Activated CD8-positive, alpha-beta memory T cell treated with anti-CD3 and anti-CD28 coated beads, Interleukin-2, amount 50 U/mL, for 4 hours (primary cell): ENCODE measurements at regions not wholly inside any gene's neighbourhood (a gene's known extent, or its start where the extent isn't known, plus 50 kb on each side); places are given as distances from the start of the nearest gene placed in this dataset.
"Not testable (repeated sequence)": the region's sequence is repeated elsewhere in the genome, so short reads cannot be mapped to it uniquely, and the experiment has no call there.

Source experiments
- DNase-seq: peaks from one replicate; pipeline ENCODE4 v3.0.0-alpha.2; 2020

DNA sequence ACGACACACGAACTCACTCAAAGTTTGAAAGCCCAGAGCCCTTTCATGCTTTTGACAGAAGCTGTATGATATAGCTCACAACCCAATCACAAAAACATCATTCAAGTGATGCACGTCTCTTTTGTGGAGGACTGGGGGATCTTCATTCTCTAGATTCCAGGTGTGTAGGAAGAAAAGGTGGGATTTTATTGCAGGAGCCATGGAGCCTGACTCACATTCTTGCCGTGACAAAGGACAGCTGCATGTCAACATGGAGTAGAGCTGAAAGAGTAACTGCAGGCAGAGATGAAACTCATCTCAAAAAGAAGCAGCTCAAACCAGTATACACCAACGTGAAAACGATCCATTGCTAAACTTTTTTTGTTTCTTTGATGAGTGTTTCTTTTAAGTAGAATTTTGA, 50.9 kb upstream of the PDE1A start:
- DNase-seq, result no peak

DNA sequence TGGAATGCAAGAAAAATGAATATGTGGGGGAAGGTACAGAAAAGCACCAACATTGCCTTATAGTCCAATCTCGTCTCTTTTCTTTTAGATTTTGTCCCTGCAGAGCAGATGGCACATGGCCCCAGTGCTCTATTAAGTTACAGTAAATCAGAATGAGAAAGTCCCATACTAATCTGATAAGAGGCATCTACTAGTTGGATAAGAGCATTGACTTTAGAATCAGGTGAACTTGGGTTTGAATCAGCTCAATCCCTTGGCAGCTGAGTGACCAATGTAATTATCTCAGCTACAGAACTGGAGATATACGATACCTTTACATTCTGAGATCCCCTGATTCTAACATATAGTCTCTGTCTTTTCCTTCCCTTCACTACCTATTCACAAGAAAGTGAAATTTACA, 54.8 kb upstream of the PDE1A start:
- DNase-seq, result no peak

DNA sequence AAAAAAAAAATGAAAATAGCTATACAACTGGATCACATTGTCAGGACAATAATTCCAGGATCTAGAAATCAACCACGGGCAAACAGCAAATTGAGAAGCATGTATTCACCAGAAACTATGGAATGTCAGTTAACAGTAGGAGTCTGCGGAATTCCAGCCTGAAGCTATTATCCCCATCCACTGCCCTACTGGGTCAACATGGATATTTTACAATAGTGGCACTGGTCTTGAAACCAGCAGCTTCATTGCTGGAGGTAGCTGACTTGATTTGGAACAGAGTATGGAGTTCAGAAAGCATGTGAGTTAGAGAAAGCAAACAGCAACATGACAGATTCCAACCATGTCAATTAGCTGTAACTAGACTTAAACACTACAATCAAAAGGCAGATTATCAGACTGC, 55.7 kb upstream of the PDE1A start:
- no peak for DNase-seq

DNA sequence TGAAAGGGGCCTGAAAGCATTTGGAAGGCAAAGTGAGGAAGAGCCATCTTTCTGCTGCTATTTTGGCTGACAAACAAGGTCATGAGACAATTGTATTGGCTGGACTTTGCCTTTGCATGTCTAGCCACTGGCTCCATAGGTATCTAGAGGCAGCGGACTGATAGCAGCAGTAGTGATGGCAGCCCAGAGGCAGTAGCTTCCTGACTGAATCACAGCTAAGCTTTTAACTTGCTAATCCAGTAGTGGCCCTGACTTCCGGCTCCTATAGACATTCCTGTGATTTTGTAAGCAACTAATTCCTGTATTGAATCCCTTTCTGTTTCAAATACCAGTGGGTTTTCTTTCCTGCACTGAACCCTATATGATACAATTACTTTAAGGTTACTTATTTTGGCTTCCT, 69.8 kb upstream of the PDE1A start:
- DNase-seq, result no peak

DNA sequence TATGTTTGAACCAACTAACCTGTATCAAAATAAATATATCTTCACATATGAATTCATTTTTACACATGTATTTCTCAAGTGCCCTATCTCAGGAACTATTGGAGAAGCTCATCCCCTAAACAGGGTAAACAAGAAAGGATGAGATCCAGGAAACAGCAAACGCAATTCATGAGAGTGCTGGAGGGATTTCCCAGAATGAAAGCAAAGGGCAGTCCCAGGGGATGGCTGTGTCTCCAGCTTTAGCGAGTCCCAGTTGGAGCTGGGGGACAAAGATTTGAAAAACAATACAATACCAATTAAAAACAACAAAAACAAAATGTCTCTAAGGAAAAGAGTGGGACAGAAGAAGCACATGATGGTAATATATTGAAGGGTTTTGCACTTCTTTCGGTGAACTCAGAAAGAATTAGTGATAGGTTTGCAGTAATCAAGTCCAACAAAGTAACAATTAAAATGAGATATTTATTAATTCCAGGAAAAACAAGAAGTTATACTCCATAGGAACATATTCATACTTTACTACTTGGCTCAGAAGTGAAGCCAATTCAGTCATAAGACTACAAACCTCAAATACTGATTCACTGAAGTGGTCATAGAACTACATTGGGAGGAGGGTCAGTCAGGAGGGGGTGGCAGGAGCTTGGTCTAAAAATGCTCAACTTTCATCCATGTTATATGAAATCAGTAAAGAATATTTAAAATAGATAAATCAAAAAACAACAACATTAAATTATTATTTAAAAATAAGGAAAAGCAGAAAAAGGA, 73.1 kb upstream of the PDE1A start:
- no peak for DNase-seq

DNA sequence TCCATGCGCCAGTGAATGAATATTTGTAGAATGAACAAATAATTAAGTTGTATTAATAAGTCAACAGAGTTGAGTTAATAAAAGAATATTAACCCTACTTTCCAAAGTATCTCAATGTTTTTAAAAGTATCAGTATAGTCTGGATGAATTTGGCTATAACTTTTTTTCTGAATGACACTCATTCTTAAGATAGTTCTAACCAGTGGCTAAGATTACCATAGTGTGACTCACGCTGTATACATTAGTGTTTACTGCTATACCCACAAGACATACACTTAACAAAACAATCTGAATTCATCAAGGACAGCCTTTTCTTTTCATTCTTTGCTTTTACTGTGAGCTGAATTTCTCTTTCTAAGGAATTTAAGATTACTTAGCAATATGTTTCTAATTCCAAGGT, 77.0 kb upstream of the PDE1A start:
- DNase-seq, result no peak

DNA sequence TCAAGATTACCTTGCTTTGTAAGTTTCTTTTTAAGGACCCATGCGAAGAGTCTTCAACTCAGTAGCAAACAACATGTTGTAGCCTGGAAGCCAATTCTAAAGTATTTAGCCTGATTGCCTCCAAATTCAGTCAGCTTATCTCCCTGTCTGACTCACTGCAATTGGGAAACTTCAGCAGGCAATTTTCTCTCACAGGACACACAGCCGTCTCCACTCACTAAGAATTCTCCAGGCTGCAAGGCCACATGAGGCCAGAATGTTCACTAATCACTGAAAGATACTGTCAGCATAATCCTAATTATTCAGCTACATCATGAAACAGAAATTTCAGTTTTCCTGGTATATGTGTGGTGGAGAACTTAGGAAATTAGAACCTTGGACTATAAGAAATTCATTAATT, 78.1 kb upstream of the PDE1A start:
- no peak for DNase-seq

DNA sequence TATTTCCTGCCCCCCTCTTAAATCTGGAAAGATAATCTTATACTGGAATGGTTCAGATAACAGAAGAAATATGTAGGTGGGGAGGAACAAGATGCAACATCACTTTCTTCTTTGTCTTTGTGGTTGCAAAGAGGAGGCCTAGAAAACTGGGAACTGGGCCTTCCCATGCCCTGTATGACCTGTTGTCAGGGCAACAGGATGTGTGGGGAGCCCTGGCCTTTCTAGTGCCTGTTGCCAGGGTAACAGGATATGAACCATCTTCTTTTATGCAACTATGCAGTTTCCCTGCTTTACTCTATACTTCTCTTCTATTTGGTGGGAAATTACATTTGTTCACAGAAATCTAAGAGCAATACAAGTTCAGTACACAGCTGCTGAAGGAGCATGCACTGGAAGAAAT, 79.8 kb upstream of the PDE1A start:
- DNase-seq, result no peak

DNA sequence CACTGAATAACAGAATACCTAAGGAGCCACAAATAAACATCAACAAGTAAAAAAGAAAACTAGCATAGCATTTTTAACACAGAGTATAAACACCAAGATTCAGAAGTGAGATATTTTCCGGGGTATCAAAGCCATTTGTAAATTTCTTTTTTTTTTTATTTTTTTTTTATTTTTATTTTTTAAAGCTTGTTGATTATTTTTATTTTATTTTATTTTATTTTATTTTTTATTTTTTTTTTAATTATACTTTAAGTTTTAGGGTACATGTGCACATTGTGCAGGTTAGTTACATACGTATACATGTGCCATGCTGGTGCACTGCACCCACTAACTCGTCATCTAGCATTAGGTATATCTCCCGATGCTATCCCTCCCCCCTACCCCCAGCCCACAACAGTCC, 81.7 kb upstream of the PDE1A start:
- DNase-seq, result not testable (repeated sequence)

DNA sequence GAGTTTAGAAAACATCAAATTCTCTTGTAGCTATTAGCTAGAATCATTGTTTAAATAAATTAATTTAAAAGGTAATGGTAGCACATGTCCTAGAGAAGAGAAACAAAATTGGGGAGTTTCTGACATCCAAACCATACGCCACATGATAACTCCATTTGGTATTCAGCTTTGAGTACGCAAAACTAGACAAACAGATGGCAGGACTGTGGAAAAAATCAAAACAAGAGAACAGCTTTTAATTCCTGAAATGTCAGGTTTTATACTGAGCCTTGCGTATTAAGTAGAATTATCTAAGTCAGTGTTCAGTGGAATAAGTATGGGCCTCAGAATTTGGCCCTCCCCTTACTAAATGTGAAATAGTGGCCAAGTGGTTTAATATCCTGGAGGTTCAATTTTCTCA, 82.4 kb upstream of the PDE1A start:
- DNase-seq, result no peak

DNA sequence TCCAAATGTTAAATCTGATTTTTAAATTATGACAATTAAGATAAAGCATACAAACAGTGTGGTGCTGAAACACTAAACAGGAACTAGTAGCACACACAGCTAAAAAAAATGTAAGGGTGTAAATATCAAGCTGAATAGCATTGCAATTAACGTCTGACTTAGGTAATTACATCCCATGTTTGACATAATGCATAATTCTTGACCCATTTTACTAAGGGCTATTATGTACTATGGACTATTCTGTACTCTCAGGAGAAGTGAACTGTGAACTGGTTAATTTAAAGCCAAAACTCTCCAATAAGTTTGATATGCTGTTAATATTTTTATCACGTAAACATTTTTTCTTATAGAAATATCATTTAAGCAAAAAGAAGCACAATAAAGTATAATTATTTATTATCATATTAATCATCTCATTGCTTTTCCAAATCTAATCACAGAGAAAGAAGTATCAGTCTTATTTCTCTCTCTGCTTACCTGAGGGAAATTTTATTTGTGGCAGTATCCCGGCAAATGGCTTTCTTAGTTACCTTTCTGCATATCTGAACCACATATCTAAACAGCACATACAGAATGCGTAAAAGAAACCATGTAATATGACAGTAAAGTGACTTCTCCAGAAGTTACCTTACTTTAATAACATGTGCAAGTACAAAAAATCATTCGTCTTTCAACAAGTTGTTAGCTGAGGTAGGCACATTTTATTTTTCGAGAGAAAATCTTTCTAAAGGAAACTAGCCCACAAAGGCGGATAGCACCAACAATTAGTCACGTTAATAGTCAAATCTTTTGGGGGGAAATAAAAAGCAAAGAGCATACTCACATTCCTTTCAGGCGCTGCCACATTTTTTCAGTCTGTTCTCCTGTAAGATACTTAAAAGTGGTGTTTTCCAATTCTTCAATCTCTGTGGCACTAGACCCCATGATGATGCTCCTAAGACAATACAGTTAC, 94.9 kb upstream of the PDE1A start:
- DNase-seq, result no peak

DNA sequence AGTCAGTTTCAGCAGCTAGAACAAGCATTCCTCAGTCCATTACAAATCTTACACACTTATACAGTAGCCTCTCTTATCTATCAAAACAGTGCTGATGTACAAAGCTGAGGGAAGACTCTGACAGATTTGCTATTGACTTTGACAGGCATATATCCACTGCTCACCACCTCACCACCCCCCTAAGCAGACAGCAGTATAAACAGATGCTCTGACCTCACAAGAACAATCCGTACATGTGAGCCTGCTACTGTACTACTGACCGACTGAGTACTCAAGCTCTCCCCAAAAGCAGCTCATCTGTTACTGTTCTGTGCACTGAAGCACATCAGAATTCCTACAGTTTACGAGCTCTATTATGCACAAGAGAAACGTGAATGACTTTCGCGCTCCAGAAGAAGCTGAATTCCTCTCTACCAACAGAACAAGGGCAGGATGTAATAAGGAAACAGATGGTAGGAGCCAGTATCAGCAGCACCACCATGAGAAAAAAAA, 95.6 kb upstream of the PDE1A start:
- DNase-seq, result no peak

DNA sequence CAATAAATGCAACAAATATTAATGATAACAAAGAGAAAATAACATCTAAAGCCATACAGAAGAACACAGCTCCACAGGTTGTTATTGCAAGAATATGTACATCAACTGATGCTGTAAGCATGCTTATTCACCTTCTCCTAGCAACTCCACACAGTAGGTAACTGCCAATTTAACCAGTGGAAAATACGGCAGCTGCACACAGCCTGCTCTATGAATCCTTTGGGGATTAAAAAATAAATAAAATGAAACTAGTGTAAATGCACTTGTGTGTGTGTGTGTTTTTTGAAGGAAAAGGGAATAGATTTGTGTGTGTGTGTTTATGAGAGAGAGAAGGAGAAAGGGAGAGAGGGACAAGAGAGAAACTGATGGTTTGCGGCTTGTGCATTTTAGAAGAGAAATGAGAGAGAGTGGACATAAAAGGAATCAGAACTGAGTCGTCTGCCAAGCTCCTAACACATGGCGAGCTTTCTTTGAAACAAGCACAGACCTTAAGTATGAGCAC, 96.2 kb upstream of the PDE1A start:
- no peak for DNase-seq

DNA sequence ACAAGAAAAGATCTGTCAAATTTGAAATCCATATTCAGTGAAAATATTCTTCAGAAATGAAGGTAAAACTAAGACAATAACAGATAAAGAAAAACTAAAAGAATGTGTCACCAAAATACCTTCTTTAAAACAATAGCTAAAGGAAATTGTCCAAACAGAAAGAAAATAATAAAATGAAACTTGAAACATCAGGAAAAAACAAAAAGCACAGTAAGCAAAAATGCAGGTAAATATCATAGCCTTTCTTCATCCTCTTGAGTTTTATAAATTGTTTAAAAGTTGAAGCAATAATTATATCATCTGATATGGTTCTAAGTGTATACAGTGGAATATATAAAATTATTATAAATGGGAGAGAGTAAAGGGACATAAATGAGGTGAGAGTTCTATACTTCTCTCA, 103.8 kb upstream of the PDE1A start:
- DNase-seq, result no peak

DNA sequence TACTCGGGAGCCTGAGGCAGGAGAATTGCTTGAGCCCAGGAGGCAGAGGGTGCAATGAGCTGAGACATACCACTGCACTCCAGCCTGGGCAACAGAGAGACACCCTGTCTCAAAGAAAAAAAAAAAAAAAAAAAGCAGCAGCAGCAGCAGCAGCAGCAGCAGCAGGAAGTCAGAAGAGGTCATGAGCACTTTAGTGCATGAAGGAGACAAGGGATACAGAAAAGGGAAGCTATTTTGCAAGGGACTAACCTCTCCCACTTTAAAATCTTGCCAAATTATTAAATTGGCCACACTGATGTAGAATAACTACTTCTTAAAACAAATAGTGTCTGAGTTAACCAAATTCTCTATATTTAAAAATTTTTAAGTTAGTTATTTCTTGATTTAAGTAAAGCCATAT, 113.4 kb upstream of the PDE1A start:
- DNase-seq, result no peak

DNA sequence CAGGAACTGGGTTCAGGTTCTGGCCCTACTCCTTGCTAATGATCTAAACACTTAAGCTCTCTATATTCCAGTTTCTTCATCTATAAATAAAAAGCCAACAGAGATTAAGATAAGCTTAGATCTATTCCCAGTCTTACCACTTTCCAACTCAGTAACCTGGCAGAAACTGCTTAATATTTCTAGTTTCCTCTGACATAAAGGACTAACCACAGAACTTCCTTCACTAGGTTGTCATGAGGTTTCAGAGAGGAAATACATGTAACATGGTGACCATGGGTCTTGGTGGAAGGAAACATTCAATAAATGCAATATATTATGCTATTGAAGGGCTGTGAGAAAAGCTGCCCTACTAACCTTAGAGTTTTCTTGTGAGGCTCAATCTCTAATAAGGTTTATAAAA, 114.4 kb upstream of the PDE1A start:
- DNase-seq, result no peak

DNA sequence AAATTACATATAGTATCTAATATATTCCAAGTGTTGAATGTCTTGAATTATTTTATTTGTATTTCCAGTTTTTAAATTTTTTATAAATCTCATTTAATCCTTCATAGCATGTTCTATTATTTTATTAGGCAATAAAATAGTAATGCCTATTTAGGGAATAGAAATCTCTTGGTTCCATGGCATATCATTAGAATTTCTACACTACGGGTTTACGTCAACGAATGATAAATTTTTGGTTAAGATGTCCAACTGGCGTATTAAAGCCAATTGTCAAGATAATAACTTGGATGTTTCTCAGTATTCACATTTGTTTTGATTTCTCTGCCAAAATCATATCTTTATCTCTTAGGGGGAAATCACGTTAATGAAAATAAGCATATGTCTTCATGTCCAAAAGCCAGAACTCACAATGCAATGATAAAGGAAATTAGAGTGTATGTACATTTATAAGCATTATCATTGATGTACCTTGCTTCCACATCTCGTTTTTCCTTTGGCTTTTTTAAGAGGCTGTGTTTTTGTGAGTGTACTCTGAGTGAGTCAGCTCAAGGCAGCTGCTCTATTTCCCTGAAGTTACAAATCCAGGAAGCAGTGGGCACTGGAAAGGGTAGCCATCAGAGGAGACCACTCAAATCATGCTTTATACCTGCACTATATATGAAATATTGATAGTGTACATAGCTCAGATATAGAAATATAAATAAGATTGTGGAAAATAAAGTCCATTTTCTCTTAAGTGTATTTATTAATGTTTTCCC, 115.8 kb upstream of the PDE1A start:
- DNase-seq, result no peak

DNA sequence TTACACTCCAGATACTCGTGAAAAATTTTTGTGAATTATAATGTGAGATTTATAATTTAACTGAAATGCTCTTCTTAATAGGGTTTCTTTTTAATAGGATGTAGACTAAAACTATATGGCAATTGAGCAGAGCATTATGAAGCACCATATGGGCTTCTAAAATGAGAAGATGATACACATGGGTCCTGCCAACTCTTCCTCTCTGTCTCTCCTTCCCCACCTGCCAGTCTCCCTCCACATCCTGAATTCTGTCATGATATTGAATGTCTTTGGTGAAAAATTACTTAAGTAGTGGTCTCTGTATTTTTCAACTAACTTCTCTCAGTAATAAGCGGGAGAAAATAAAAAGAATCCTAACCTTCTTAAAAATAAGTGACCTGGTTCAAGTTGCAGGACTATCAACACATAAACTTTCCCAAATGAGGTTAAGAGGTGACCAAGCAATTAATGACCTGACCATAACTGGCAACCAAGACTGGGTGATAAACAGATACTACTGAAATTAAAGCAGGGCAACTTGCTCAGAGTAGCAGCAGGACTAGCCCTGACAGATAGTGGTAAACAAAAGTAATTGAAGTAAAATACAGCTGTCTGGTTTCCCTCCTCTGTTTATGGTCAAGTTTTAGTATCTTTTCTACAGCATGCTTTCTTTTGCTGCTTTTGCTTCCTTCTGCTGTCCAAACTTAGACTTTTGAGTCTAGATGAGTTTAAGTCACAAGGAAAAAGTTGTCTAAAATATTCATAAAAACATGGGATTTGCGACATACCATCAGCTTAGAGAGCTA, 117.1 kb upstream of the PDE1A start:
- DNase-seq, result no peak

DNA sequence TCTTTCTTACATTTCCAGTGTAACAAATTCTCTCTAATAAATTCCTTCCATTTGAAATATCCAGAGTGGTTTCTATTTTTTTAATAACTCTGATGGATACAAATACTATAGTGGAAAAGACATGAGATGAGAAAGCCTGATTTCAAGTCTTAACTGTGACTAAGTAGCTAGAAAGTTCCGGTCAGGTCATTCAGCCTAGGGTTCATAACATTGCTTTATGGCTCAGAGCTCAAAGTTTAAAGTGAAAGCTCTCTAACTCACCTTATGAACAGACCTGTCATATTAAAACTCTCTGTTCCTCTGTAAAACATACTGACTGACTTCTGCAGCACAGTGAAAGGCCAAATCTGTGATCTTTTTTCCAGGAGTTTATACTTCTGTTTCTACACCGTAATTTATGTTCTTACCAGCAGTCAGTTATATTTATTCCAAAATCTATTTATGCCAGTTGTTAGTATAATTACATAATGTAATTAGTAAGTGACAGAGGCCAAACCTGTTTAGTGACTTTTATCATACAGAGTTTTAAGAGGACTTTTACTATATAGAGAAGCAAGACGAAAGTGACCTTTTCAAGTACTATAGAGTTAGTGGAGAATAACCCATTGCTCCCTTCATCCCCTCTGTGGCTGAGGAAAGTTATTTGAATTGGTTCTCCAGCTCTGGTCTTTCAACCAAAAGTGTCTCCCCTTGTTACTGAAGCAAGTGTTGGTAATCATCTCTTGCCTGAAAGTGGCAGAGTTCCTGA, 118.8 kb upstream of the PDE1A start:
- DNase-seq, result no peak

DNA sequence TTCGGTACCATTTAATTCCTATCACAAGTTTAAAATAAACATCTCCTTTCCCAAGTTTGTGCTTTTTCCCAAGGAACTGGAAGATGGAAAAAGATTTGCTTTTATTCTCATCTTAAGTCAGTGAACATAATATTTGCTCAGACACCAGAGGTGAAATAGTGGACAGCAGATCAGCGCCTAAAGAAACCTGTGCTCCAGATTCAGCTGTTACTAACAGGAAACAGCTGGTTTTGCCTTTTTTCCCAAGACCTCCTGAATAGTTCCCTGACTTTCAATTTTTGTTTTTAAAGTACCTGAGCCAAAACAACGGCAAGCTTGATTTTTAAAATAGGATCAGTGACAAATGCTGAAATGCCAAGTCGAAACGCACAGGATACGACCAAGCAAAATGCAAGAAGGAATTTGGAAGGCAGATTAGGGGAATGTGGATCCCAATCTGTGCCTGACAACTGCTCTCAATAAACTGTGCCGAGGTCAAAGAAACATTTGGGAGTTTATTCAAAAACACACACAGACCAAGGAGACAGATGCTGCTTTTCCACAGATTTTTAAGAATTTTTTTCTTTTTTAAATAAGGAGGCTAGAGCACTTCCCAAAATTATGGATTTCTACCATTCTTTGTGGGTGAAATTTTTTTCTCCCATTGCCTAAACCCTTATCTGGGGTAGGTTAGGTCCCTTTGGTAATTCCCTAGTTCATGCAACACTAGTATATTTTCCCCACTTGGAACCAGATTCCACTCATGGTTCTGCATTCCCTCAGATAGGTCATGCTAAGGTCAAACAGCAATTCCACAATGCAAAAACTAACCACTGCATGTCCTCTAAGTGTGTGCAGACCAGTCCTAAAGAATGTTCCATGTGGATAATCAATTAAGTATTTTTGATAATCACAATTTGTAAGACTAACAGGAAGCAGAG, 121.5 kb upstream of the PDE1A start:
- no peak for DNase-seq
